ENCODE measurements at regions not wholly inside any gene's neighbourhood (a gene's known extent, or its start where the extent isn't known, plus 50 kb on each side); places are given as distances from the start of the nearest gene placed in this dataset.
A peak's percentile ranks its signal among the peaks of the same experiment; 100 is the strongest.

GRCh38 chr6:144582939-144583613 is 297.9 kb downstream of the UTRN start:
- peak; percentile 34 for DNase-seq

GRCh38 chr6:144583614-144583954 is 298.4 kb downstream of the UTRN start:
- DNase-seq: no peak

- DNase-seq: peak; percentile 48
Observed at GRCh38 chr6:144585217-144585814, 300.2 kb downstream of the UTRN start.

GRCh38 chr6:144586986-144587385 is 301.9 kb downstream of the UTRN start:
- DNase-seq: no peak

- DNase-seq: no peak
Observed at GRCh38 chr6:144588697-144589325, 303.7 kb downstream of the UTRN start.

- DNase-seq: peak; percentile 95
Observed at GRCh38 chr6:144590532-144590931, 305.4 kb downstream of the UTRN start.

GRCh38 chr6:144593392-144593791 is 308.3 kb downstream of the UTRN start:
- DNase-seq: no peak

GRCh38 chr6:144594585-144594984 is 309.4 kb downstream of the UTRN start:
- peak; percentile 60 for DNase-seq

- DNase-seq: no peak
Observed at GRCh38 chr6:144595266-144595665, 310.1 kb downstream of the UTRN start.

- no peak for DNase-seq
Observed at GRCh38 chr6:144597511-144597910, 312.4 kb downstream of the UTRN start.

GRCh38 chr6:144599615-144600014 is 314.5 kb downstream of the UTRN start:
- no peak for DNase-seq

GRCh38 chr6:144601221-144601620 is 316.1 kb downstream of the UTRN start:
- no peak for DNase-seq

- DNase-seq: no peak
Observed at GRCh38 chr6:144602523-144603180, 317.5 kb downstream of the UTRN start.

- no peak for DNase-seq
Observed at GRCh38 chr6:144606083-144606482, 320.9 kb downstream of the UTRN start.

- DNase-seq: peak; percentile 19
Observed at GRCh38 chr6:144607998-144608735, 323.0 kb downstream of the UTRN start.

GRCh38 chr6:144612811-144613210 is 327.7 kb downstream of the UTRN start:
- DNase-seq: no peak

GRCh38 chr6:144613859-144614258 is 328.7 kb downstream of the UTRN start:
- DNase-seq: no peak

GRCh38 chr6:144615870-144616269 is 330.7 kb downstream of the UTRN start:
- DNase-seq: no peak

- DNase-seq: no peak
Observed at GRCh38 chr6:144617191-144617590, 332.1 kb downstream of the UTRN start.

- no peak for DNase-seq
Observed at GRCh38 chr6:144617708-144618107, 332.6 kb downstream of the UTRN start.

GRCh38 chr6:144619966-144620365 is 334.8 kb downstream of the UTRN start:
- DNase-seq: no peak

- DNase-seq: no peak
Observed at GRCh38 chr6:144621332-144621731, 336.2 kb downstream of the UTRN start.

GRCh38 chr6:144624246-144624645 is 339.1 kb downstream of the UTRN start:
- no peak for DNase-seq

Measured in inflammatory macrophage treated with lipopolysaccharide for 4 hours (primary cell).